Lung (tissue), 11 donors: ENCODE measurements at regions not wholly inside any gene's neighbourhood (a gene's known extent, or its start where the extent isn't known, plus 50 kb on each side); places are given as distances from the start of the nearest gene placed in this dataset.
"Not testable (repeated sequence)": the region's sequence is repeated elsewhere in the genome, so short reads cannot be mapped to it uniquely, and the experiment has no call there.

ENCODE experiments used
- ATAC-seq: fragments of 200-7000 bp; cut with Tn5 transposase; one replicate; pipeline ENCODE4 v1.9.1; 2020; ENCODE audit warnings: moderate number of reproducible peaks; ENCODE audit not compliant: insufficient read depth, low FRiP score
- DNase-seq, 3 donors: peaks; one replicate each; pipeline ENCODE4 v3.0.0-alpha.2; 2013 to 2017
- H3K27ac ChIP-seq, 2 donors: one replicate each; pipeline ENCODE4 v1.5.1; 2013; ENCODE audit warnings: mild to moderate bottlenecking in 2 of 2, moderate library complexity in 2 of 2, control low read depth in 1 of 2, inconsistent platforms in 1 of 2, low read depth in 1 of 2, low read length in 1 of 2
- H3K27me3 ChIP-seq, 3 donors: one replicate each; pipeline ENCODE4 v1.5.1; 2013; ENCODE audit warnings: low read length in 2 of 3; ENCODE audit not compliant: control insufficient read depth in 3 of 3, insufficient read depth in 3 of 3
- H3K36me3 ChIP-seq, 4 donors: one replicate each; pipeline ENCODE4 v1.5.1; 2013; ENCODE audit warnings: low read length in 4 of 4, mild to moderate bottlenecking in 1 of 4, moderate library complexity in 1 of 4; ENCODE audit not compliant: control insufficient read depth in 4 of 4, insufficient read depth in 4 of 4
- H3K4me1 ChIP-seq, 5 donors: one replicate each; pipeline ENCODE4 v1.5.1; 2013; ENCODE audit warnings: low read length in 5 of 5, mild to moderate bottlenecking in 2 of 5, moderate library complexity in 1 of 5; ENCODE audit not compliant: control insufficient read depth in 5 of 5, insufficient read depth in 5 of 5
- H3K4me3 ChIP-seq: one replicate; pipeline ENCODE4 v1.5.1; 2013; ENCODE audit warnings: mild to moderate bottlenecking, control low read depth, moderate library complexity
- H3K9ac ChIP-seq, 2 donors: one replicate each; pipeline ENCODE4 v1.5.1; 2013; ENCODE audit warnings: low read length in 2 of 2, control low read depth in 1 of 2; ENCODE audit not compliant: insufficient read depth in 1 of 2
- H3K9me3 ChIP-seq, 4 donors: one replicate each; pipeline ENCODE4 v1.5.1; 2013; ENCODE audit warnings: low read length in 3 of 4, mild to moderate bottlenecking in 1 of 4, moderate library complexity in 1 of 4; ENCODE audit not compliant: control insufficient read depth in 4 of 4, insufficient read depth in 3 of 4
- WGBS, 2 donors: extraction: QIAGEN DNeasy Blood & Tissue Kit; methylation state at CpG; one replicate each; pipeline ENCODE4 v1.1.7; 2013; 5-methylcytosine and 5-hydroxymethylcytosine counted together
- TF ChIP-seq, protein P1 (sequence below): IDR thresholded peaks from 2 replicates; pipeline ENCODE4 v1.5.1; 2012; ENCODE audit warnings: mild to moderate bottlenecking; ENCODE audit errors: control extremely low read depth, extremely low read depth
- donor health status: control.
- donor health status: control.
- donor health status: Bipolar disorder and iron deficiency.
- donor health status: healthy.
- donor health status: DM: yes; HTN: yes; CAD: no.

DNA sequence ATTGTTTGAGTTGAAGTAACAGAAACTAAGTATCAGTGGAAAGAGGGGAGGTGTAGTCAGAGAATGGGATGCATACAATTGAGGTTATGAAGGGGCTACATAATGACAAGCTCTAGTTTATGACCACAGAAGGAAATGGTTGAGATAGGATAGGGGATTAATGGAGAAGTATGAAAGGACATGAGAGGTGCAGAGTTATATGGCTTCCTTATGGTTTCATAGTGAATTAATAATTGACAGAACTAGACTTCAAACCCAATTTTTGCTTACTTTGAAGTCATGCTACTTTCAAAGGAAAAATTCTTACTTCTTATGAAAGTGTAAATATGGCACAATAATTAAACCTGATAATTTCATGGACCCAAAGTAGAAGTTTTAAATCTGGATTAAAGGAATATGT is 340.3 kb upstream of the LRRC4C start:
- no peaks in the 10 kb centered on the region for H3K9me3 ChIP-seq
- no peaks in the 10 kb centered on the region for H3K27me3 ChIP-seq
- H3K4me1 ChIP-seq, result no peaks in the 10 kb centered on the region
- no peaks in the 10 kb centered on the region for H3K36me3 ChIP-seq
- H3K27ac ChIP-seq, result no peak overlapping the region
- DNase-seq (no peak), ATAC-seq (no peak)
- H3K4me3 ChIP-seq, result no peak overlapping the region
- H3K9ac ChIP-seq, result no peak overlapping the region
- TF ChIP-seq, protein P1, sequence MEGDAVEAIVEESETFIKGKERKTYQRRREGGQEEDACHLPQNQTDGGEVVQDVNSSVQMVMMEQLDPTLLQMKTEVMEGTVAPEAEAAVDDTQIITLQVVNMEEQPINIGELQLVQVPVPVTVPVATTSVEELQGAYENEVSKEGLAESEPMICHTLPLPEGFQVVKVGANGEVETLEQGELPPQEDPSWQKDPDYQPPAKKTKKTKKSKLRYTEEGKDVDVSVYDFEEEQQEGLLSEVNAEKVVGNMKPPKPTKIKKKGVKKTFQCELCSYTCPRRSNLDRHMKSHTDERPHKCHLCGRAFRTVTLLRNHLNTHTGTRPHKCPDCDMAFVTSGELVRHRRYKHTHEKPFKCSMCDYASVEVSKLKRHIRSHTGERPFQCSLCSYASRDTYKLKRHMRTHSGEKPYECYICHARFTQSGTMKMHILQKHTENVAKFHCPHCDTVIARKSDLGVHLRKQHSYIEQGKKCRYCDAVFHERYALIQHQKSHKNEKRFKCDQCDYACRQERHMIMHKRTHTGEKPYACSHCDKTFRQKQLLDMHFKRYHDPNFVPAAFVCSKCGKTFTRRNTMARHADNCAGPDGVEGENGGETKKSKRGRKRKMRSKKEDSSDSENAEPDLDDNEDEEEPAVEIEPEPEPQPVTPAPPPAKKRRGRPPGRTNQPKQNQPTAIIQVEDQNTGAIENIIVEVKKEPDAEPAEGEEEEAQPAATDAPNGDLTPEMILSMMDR, result no peak

DNA sequence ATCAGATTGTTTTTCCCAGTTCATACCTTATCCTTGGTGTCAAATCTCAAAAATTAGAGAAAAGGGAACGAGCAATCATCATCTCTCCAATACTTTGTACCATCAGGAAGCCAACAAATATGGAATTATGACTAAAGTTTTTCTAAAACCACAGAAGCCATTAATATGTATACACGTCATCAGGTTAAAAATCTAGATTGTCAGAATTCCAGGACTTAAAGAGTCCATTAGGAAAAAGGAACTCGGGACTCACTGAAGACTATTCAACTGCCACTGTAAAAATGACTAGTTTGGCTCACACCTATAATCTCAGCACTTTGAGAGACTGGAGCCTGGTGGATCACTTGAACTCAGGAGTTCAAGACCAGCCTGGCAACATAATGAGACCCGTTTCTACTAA is 344.4 kb upstream of the LRRC4C start:
- no peaks in the 10 kb centered on the region for H3K27me3 ChIP-seq
- TF ChIP-seq, protein P1, result no peak
- no peak overlapping the region for H3K9ac ChIP-seq
- 58 to 75% methylated on average over 4 of the region's 4 CpGs for WGBS, 2 donors
- ATAC-seq (no peak), DNase-seq (no peak)
- no peaks in the 10 kb centered on the region for H3K36me3 ChIP-seq
- no peak overlapping the region for H3K4me3 ChIP-seq
- no peaks in the 10 kb centered on the region for H3K4me1 ChIP-seq
- no peaks in the 10 kb centered on the region for H3K9me3 ChIP-seq
- no peak overlapping the region for H3K27ac ChIP-seq

DNA sequence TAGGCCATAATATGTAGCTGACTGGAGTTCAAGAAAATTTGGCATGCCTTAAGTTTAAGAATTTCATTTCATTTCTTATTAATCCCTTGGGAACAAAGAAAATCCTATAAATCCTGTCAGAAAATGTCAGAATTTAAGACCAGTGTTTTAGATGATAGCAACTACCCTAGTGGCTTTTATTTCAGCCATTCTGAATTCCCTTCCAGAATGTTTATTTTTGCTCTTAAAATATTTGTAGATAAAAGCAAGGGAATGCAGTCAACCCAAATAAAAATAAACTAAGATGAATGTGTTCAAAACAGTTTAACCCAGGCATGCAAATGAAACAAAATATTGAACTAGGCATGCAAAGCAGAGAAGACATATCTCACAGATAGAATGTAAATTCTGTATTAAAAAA is 356.9 kb upstream of the LRRC4C start:
- Histone ChIP-seq H3K27me3 (no peaks in the 10 kb centered on the region), H3K27ac (no peak overlapping the region), H3K36me3 (no peaks in the 10 kb centered on the region), H3K4me1 (no peaks in the 10 kb centered on the region), H3K9ac (no peak overlapping the region), H3K9me3 (no peaks in the 10 kb centered on the region), H3K4me3 (no peak overlapping the region)
- no peak for ATAC-seq
- TF ChIP-seq, protein P1, result no peak
- no peak for DNase-seq

DNA sequence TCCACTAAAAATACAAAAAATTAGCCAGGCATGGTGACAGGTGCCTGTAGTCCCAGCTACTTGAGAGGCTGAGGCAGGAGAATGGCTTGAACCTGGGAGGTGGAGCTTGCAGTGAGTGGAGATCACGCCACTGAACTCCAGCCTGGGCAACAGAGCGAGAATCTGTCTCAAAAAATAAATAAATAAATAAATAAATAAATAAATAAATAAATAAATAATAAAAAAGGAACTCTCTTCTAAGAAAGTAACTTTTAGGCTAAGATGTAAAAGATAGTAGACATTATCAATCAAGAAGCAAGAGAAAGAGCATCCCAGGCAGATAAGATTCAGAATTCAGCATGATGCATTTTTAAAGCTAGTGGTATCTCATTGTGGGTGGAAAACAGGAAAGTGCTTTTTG is 364.8 kb upstream of the LRRC4C start:
- not testable (repeated sequence) for H3K36me3 ChIP-seq, H3K4me1 ChIP-seq, H3K27ac ChIP-seq, ATAC-seq, H3K9ac ChIP-seq, H3K27me3 ChIP-seq, H3K9me3 ChIP-seq, H3K4me3 ChIP-seq, DNase-seq
- 82 to 87% methylated on average over 2 of the region's 2 CpGs for WGBS, 2 donors
